Activated naive CD8-positive, alpha-beta T cell treated with anti-CD3 and anti-CD28 coated beads for 36 hours (primary cell): ENCODE measurements at regions not wholly inside any gene's neighbourhood (a gene's known extent, or its start where the extent isn't known, plus 50 kb on each side); places are given as distances from the start of the nearest gene placed in this dataset.
"Not testable (repeated sequence)": the region's sequence is repeated elsewhere in the genome, so short reads cannot be mapped to it uniquely, and the experiment has no call there.

Experiments used
- DNase-seq: peaks from one replicate; pipeline ENCODE4 v3.0.0; 2021
- H3K27ac Mint-ChIP-seq: one replicate; pipeline ENCODE4 v1.8.0; 2022; ENCODE audit warnings: mild to moderate bottlenecking, moderate library complexity, mixed read lengths
- H3K27me3 Mint-ChIP-seq: one replicate; pipeline ENCODE4 v1.8.0; 2022; ENCODE audit warnings: mild to moderate bottlenecking, mixed read lengths
- H3K36me3 Mint-ChIP-seq: one replicate; pipeline ENCODE4 v1.8.0; 2021; ENCODE audit warnings: mild to moderate bottlenecking, mixed read lengths
- H3K4me1 Mint-ChIP-seq: one replicate; pipeline ENCODE4 v1.8.0; 2021; ENCODE audit warnings: mixed read lengths
- H3K4me3 Mint-ChIP-seq: one replicate; pipeline ENCODE4 v1.8.0; 2022; ENCODE audit warnings: mild to moderate bottlenecking, moderate library complexity, mixed read lengths
- H3K9me3 Mint-ChIP-seq: one replicate; pipeline ENCODE4 v1.8.0; 2022; ENCODE audit warnings: mixed read lengths

- not testable (repeated sequence) for H3K4me1 Mint-ChIP-seq, H3K9me3 Mint-ChIP-seq, H3K4me3 Mint-ChIP-seq, H3K36me3 Mint-ChIP-seq, H3K27ac Mint-ChIP-seq, DNase-seq
- H3K27me3 Mint-ChIP-seq: peaks cover 20% of the 10 kb centered on the region
Observed at GRCh38 chr9:33711418-33711817, 83.9 kb upstream of the PRSS3 start.

- no peak for DNase-seq
- Mint-ChIP-seq H3K4me1 (peaks cover 5% of the 10 kb centered on the region), H3K4me3 (no peak overlapping the region), H3K36me3 (no peaks in the 10 kb centered on the region), H3K27me3 (peaks cover 12% of the 10 kb centered on the region), H3K27ac (no peak overlapping the region), H3K9me3 (no peaks in the 10 kb centered on the region)
Observed at GRCh38 chr9:33714989-33715388, 80.4 kb upstream of the PRSS3 start.

- H3K27me3 Mint-ChIP-seq: no peaks in the 10 kb centered on the region
- DNase-seq: no peak
- peaks cover 6% of the 10 kb centered on the region for H3K4me1 Mint-ChIP-seq
- no peaks in the 10 kb centered on the region for H3K9me3 Mint-ChIP-seq
- no peak overlapping the region for H3K4me3 Mint-ChIP-seq
- no peak overlapping the region for H3K27ac Mint-ChIP-seq
- H3K36me3 Mint-ChIP-seq: no peaks in the 10 kb centered on the region
Observed at GRCh38 chr9:33718987-33719386, 76.4 kb upstream of the PRSS3 start.

GRCh38 chr9:33719581-33720374 is 75.6 kb upstream of the PRSS3 start:
- Mint-ChIP-seq H3K4me1 (peaks cover 6% of the 10 kb centered on the region), H3K36me3 (no peaks in the 10 kb centered on the region), H3K27me3 (no peaks in the 10 kb centered on the region), H3K4me3 (peak overlapping the region; percentile 38), H3K9me3 (peaks cover 2% of the 10 kb centered on the region), H3K27ac (no peak overlapping the region)
- DNase-seq: peak; percentile 48

- peak; percentile 84 for DNase-seq
- H3K27ac Mint-ChIP-seq: no peak overlapping the region
- peaks cover 6% of the 10 kb centered on the region for H3K4me1 Mint-ChIP-seq
Observed at GRCh38 chr9:33721674-33722358, 73.5 kb upstream of the PRSS3 start.

GRCh38 chr9:33722359-33722675 is 73.0 kb upstream of the PRSS3 start:
- Mint-ChIP-seq H3K27me3 (peaks cover 5% of the 10 kb centered on the region), H3K4me3 (no peak overlapping the region), H3K27ac (no peak overlapping the region), H3K36me3 (no peaks in the 10 kb centered on the region), H3K4me1 (peaks cover 6% of the 10 kb centered on the region), H3K9me3 (peaks cover 2% of the 10 kb centered on the region)
- no peak for DNase-seq

More at GRCh38 chr9:33721674-33722358, 73.5 kb upstream of the PRSS3 start:
- Mint-ChIP-seq H3K4me3 (no peak overlapping the region), H3K9me3 (peaks cover 2% of the 10 kb centered on the region), H3K27me3 (no peaks in the 10 kb centered on the region), H3K36me3 (no peaks in the 10 kb centered on the region)

- no peak overlapping the region for H3K27ac Mint-ChIP-seq
- no peak overlapping the region for H3K4me3 Mint-ChIP-seq
- no peaks in the 10 kb centered on the region for H3K4me1 Mint-ChIP-seq
- H3K9me3 Mint-ChIP-seq: peaks cover 2% of the 10 kb centered on the region
- no peaks in the 10 kb centered on the region for H3K36me3 Mint-ChIP-seq
- no peak for DNase-seq
- peaks cover 5% of the 10 kb centered on the region for H3K27me3 Mint-ChIP-seq
Observed at GRCh38 chr9:33728613-33729012, 66.7 kb upstream of the PRSS3 start.

GRCh38 chr9:33731142-33731541 is 64.2 kb upstream of the PRSS3 start:
- Mint-ChIP-seq H3K4me1 (no peaks in the 10 kb centered on the region), H3K9me3 (no peaks in the 10 kb centered on the region), H3K27ac (no peak overlapping the region), H3K27me3 (peaks cover 9% of the 10 kb centered on the region), H3K36me3 (no peaks in the 10 kb centered on the region), H3K4me3 (no peak overlapping the region)
- no peak for DNase-seq

GRCh38 chr9:33731625-33732024 is 63.7 kb upstream of the PRSS3 start:
- H3K4me1 Mint-ChIP-seq: no peaks in the 10 kb centered on the region
- peaks cover 9% of the 10 kb centered on the region for H3K27me3 Mint-ChIP-seq
- H3K27ac Mint-ChIP-seq: no peak overlapping the region
- no peak for DNase-seq
- no peak overlapping the region for H3K4me3 Mint-ChIP-seq
- H3K9me3 Mint-ChIP-seq: no peaks in the 10 kb centered on the region
- no peaks in the 10 kb centered on the region for H3K36me3 Mint-ChIP-seq

- not testable (repeated sequence) for H3K27me3 Mint-ChIP-seq, H3K36me3 Mint-ChIP-seq, H3K9me3 Mint-ChIP-seq, H3K27ac Mint-ChIP-seq, H3K4me1 Mint-ChIP-seq, DNase-seq, H3K4me3 Mint-ChIP-seq
Observed at GRCh38 chr9:33734247-33734940, 61.0 kb upstream of the PRSS3 start.

- not testable (repeated sequence) for H3K27me3 Mint-ChIP-seq, H3K27ac Mint-ChIP-seq, H3K4me3 Mint-ChIP-seq, H3K4me1 Mint-ChIP-seq, DNase-seq, H3K36me3 Mint-ChIP-seq, H3K9me3 Mint-ChIP-seq
Observed at GRCh38 chr9:33734941-33735835, 60.2 kb upstream of the PRSS3 start.

GRCh38 chr9:33737811-33738606 is 57.4 kb upstream of the PRSS3 start:
- DNase-seq: peak; percentile 19
- peaks cover 11% of the 10 kb centered on the region for H3K9me3 Mint-ChIP-seq
- H3K36me3 Mint-ChIP-seq: peaks cover 3% of the 10 kb centered on the region
- H3K4me1 Mint-ChIP-seq: no peaks in the 10 kb centered on the region
- H3K4me3 Mint-ChIP-seq: no peak overlapping the region
- peaks cover 4% of the 10 kb centered on the region for H3K27me3 Mint-ChIP-seq
- H3K27ac Mint-ChIP-seq: no peak overlapping the region

- Mint-ChIP-seq H3K36me3 (peaks cover 3% of the 10 kb centered on the region), H3K4me1 (no peaks in the 10 kb centered on the region), H3K9me3 (peaks cover 13% of the 10 kb centered on the region), H3K4me3 (no peak overlapping the region), H3K27ac (no peak overlapping the region), H3K27me3 (peaks cover 2% of the 10 kb centered on the region)
- DNase-seq: no peak
Observed at GRCh38 chr9:33739398-33739797, 56.0 kb upstream of the PRSS3 start.

- peaks cover 3% of the 10 kb centered on the region for H3K36me3 Mint-ChIP-seq
- no peak overlapping the region for H3K4me3 Mint-ChIP-seq
- no peaks in the 10 kb centered on the region for H3K4me1 Mint-ChIP-seq
- DNase-seq: no peak
- peaks cover 13% of the 10 kb centered on the region for H3K9me3 Mint-ChIP-seq
- no peak overlapping the region for H3K27ac Mint-ChIP-seq
- no peaks in the 10 kb centered on the region for H3K27me3 Mint-ChIP-seq
Observed at GRCh38 chr9:33740075-33740474, 55.3 kb upstream of the PRSS3 start.
